Glutamatergic neuron (in vitro differentiated cells): ENCODE measurements at regions not wholly inside any gene's neighbourhood (a gene's known extent, or its start where the extent isn't known, plus 50 kb on each side); places are given as distances from the start of the nearest gene placed in this dataset.

Experiments used
- DNase-seq: peaks from one replicate; pipeline ENCODE4 v3.0.0; 2022
- H3K27ac Mint-ChIP-seq: one replicate; pipeline ENCODE4 v1.8.0; 2020; ENCODE audit warnings: mild to moderate bottlenecking, mixed read lengths, inconsistent platforms; ENCODE audit not compliant: unreplicated experiment
- H3K27me3 Mint-ChIP-seq: one replicate; pipeline ENCODE4 v1.8.0; 2020; ENCODE audit warnings: mild to moderate bottlenecking, moderate library complexity, mixed read lengths, inconsistent platforms; ENCODE audit not compliant: unreplicated experiment
- H3K36me3 Mint-ChIP-seq: one replicate; pipeline ENCODE4 v1.8.0; 2020; ENCODE audit warnings: mild to moderate bottlenecking, mixed read lengths, inconsistent platforms; ENCODE audit not compliant: unreplicated experiment
- H3K4me1 Mint-ChIP-seq: one replicate; pipeline ENCODE4 v1.8.0; 2020; ENCODE audit warnings: mild to moderate bottlenecking, low read depth, mixed read lengths, inconsistent platforms; ENCODE audit not compliant: unreplicated experiment
- H3K4me3 Mint-ChIP-seq: one replicate; pipeline ENCODE4 v1.8.0; 2020; ENCODE audit warnings: mild to moderate bottlenecking, mixed read lengths, inconsistent platforms; ENCODE audit not compliant: unreplicated experiment
- H3K9me3 Mint-ChIP-seq: one replicate; pipeline ENCODE4 v1.8.0; 2020; ENCODE audit warnings: mild to moderate bottlenecking, moderate library complexity, mixed read lengths, inconsistent platforms; ENCODE audit not compliant: unreplicated experiment
- CTCF ChIP-seq: fragments of 200-600 bp; sonication (generic); IDR thresholded peaks from one replicate; pipeline ENCODE4 v1.5.0; 2021; ENCODE audit not compliant: partially characterized antibody, unreplicated experiment

- peaks cover 4% of the 10 kb centered on the region for H3K4me1 Mint-ChIP-seq
- no peak for DNase-seq
- no peak overlapping the region for H3K4me3 Mint-ChIP-seq
- H3K36me3 Mint-ChIP-seq: peaks cover 12% of the 10 kb centered on the region
- no peak for TF ChIP-seq CTCF
- H3K9me3 Mint-ChIP-seq: peaks cover 3% of the 10 kb centered on the region
- peaks cover 4% of the 10 kb centered on the region for H3K27me3 Mint-ChIP-seq
- H3K27ac Mint-ChIP-seq: no peak overlapping the region
Observed at GRCh38 chr14:88951370-88951769, 126.9 kb downstream of the TTC8 start.

- Mint-ChIP-seq H3K36me3 (peaks cover 12% of the 10 kb centered on the region), H3K9me3 (peaks cover 3% of the 10 kb centered on the region), H3K4me1 (peaks cover 4% of the 10 kb centered on the region), H3K4me3 (no peak overlapping the region), H3K27me3 (peaks cover 3% of the 10 kb centered on the region), H3K27ac (no peak overlapping the region)
- no peak for TF ChIP-seq CTCF
- no peak for DNase-seq
Observed at GRCh38 chr14:88952901-88953300, 128.4 kb downstream of the TTC8 start.

GRCh38 chr14:88955455-88955854 is 131.0 kb downstream of the TTC8 start:
- no peak for DNase-seq
- H3K27me3 Mint-ChIP-seq: peaks cover 3% of the 10 kb centered on the region
- H3K27ac Mint-ChIP-seq: no peak overlapping the region
- no peak overlapping the region for H3K4me3 Mint-ChIP-seq
- no peak for TF ChIP-seq CTCF
- peaks cover 12% of the 10 kb centered on the region for H3K36me3 Mint-ChIP-seq
- peaks cover 11% of the 10 kb centered on the region for H3K4me1 Mint-ChIP-seq
- peaks cover 5% of the 10 kb centered on the region for H3K9me3 Mint-ChIP-seq

GRCh38 chr14:88960496-88960895 is 136.0 kb downstream of the TTC8 start:
- TF ChIP-seq CTCF: no peak
- Mint-ChIP-seq H3K4me1 (peaks cover 11% of the 10 kb centered on the region), H3K9me3 (peaks cover 2% of the 10 kb centered on the region), H3K4me3 (no peak overlapping the region), H3K27ac (no peak overlapping the region), H3K27me3 (no peaks in the 10 kb centered on the region), H3K36me3 (no peaks in the 10 kb centered on the region)
- DNase-seq: peak; percentile 19

GRCh38 chr14:88961214-88961613 is 136.8 kb downstream of the TTC8 start:
- Mint-ChIP-seq H3K36me3 (no peaks in the 10 kb centered on the region), H3K27me3 (no peaks in the 10 kb centered on the region), H3K27ac (no peak overlapping the region), H3K4me1 (peaks cover 10% of the 10 kb centered on the region), H3K4me3 (no peak overlapping the region), H3K9me3 (peaks cover 2% of the 10 kb centered on the region)
- TF ChIP-seq CTCF: no peak
- no peak for DNase-seq
